H1 (cell line): ENCODE measurements at regions not wholly inside any gene's neighbourhood (a gene's known extent, or its start where the extent isn't known, plus 50 kb on each side); places are given as distances from the start of the nearest gene placed in this dataset.

Source experiments
- BACH1 ChIP-seq: IDR thresholded peaks from 2 replicates; pipeline ENCODE4 v1.6.1; 2012; ENCODE audit warnings: low read length, improper control_type of control experiment
- CEBPB ChIP-seq: IDR thresholded peaks from 2 replicates; pipeline ENCODE4 v1.6.1; 2012; ENCODE audit warnings: low read depth, low read length
- CHD1 ChIP-seq: IDR thresholded peaks from 2 replicates; pipeline ENCODE4 v1.6.1; 2012; ENCODE audit warnings: low read depth, low read length, improper control_type of control experiment
- EGR1 ChIP-seq: IDR thresholded peaks from 2 replicates; pipeline ENCODE4 v1.6.1; 2011; ENCODE audit warnings: low read depth, low read length, borderline replicate concordance
- POU5F1 ChIP-seq: IDR thresholded peaks from 2 replicates; pipeline ENCODE4 v1.6.1; 2011; ENCODE audit warnings: low read depth, mild to moderate bottlenecking, low read length, moderate library complexity
- TF ChIP-seq, protein P1 (sequence below): IDR thresholded peaks from 2 replicates; pipeline ENCODE4 v1.6.1; 2012; ENCODE audit warnings: inconsistent platforms

DNA sequence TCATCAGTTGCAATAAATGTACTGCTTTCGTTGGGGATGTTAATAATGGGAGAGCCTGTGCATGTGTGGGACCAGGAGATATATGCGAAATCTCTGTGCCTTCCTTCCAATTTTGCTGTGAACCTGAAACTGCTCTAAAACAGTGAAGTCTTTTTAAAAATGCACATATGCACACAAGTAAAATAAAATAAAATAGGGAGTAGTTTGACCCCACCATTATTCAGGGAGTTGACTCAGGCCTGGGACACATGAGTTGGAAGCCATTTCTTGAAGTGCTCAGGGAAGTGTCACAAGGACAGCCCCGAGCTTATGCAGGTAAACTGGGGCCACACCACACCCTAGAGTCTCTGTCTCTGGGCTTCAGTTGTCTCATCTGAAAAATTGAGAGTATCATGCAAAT, 183.1 kb upstream of the POU2AF2 start (continued):
- TF ChIP-seq, protein P1, sequence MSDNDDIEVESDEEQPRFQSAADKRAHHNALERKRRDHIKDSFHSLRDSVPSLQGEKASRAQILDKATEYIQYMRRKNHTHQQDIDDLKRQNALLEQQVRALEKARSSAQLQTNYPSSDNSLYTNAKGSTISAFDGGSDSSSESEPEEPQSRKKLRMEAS: no peak
- TF ChIP-seq CHD1 (no peak), EGR1 (no peak), POU5F1 (no peak), BACH1 (no peak), CEBPB (no peak)
- TF ChIP-seq, all 59 proteins: peak for 0
